SU-DHL-6 (cell line): ENCODE measurements at regions not wholly inside any gene's neighbourhood (a gene's known extent, or its start where the extent isn't known, plus 50 kb on each side); places are given as distances from the start of the nearest gene placed in this dataset.

Experiments used
- H2AFZ ChIP-seq: fragments of 200-600 bp; sonication (generic); 2 replicates; pipeline ENCODE4 v1.6.1; 2014; ENCODE audit warnings: low read depth, mild to moderate bottlenecking, moderate library complexity, mixed read lengths, antibody characterized with exemption, low read length; ENCODE audit not compliant: severe bottlenecking
- H3F3A ChIP-seq: fragments of 200-600 bp; shearing (Covaris generic); 2 replicates; pipeline ENCODE4 v1.6.0; 2016; ENCODE audit warnings: antibody characterized with exemption, mild to moderate bottlenecking; ENCODE audit not compliant: insufficient read depth
- H3K27ac ChIP-seq: fragments of 200-600 bp; sonication (generic); 2 replicates; pipeline ENCODE4 v1.5.1; 2016; ENCODE audit warnings: low read depth, mild to moderate bottlenecking, low read length, moderate library complexity, mixed read lengths
- H3K27me3 ChIP-seq: fragments of 200-600 bp; sonication (generic), shearing (Covaris generic); 2 replicates; pipeline ENCODE4 v1.6.0; 2014; ENCODE audit warnings: mild to moderate bottlenecking, low read length
- H3K36me3 ChIP-seq: fragments of 200-600 bp; sonication (generic); 2 replicates; pipeline ENCODE4 v1.6.1; 2014; ENCODE audit warnings: mild to moderate bottlenecking, low read length, mixed read lengths
- H3K4me2 ChIP-seq: fragments of 300-600, 200-600 bp; shearing (Covaris generic), sonication (generic); 2 replicates; pipeline ENCODE4 v1.6.0; 2014; ENCODE audit warnings: low read length, low read depth, mild to moderate bottlenecking; ENCODE audit not compliant: poor library complexity, severe bottlenecking
- H3K4me3 ChIP-seq: fragments of 200-600 bp; sonication (generic); 2 replicates; pipeline ENCODE4 v1.5.1; 2014; ENCODE audit warnings: antibody characterized with exemption, low read length, mild to moderate bottlenecking, mixed read lengths; ENCODE audit not compliant: insufficient read depth, poor library complexity, severe bottlenecking
- H3K79me2 ChIP-seq: fragments of 200-600 bp; sonication (generic); 2 replicates; pipeline ENCODE4 v1.6.1; 2014; ENCODE audit warnings: mild to moderate bottlenecking, low read length, moderate library complexity; ENCODE audit not compliant: insufficient read depth
- H3K9ac ChIP-seq: fragments of 200-600 bp; sonication (generic); 2 replicates; pipeline ENCODE4 v1.7.0; 2014; ENCODE audit warnings: mild to moderate bottlenecking, low read length
- H3K9me2 ChIP-seq: fragments of 200-600 bp; sonication (generic); replicated peaks from 2 replicates; pipeline ENCODE4 v1.6.1; 2014; ENCODE audit warnings: low read length; ENCODE audit not compliant: insufficient read depth
- H3K9me3 ChIP-seq: fragments of 200-600 bp; sonication (generic); 2 replicates; pipeline ENCODE4 v1.6.1; 2014; ENCODE audit warnings: low read length, mixed read lengths; ENCODE audit not compliant: insufficient read depth
- H4K20me1 ChIP-seq: fragments of 200-600 bp; sonication (generic); 2 replicates; pipeline ENCODE4 v1.6.1; 2014; ENCODE audit warnings: low read depth, mild to moderate bottlenecking, antibody characterized with exemption, low read length, moderate library complexity, mixed read lengths
- CTCF ChIP-seq: fragments of 200-600 bp; sonication (generic); IDR thresholded peaks from one replicate; pipeline ENCODE4 v1.5.1; 2017; ENCODE audit warnings: antibody characterized with exemption, mild to moderate bottlenecking, low read length, moderate library complexity; ENCODE audit not compliant: insufficient read depth, poor library complexity, severe bottlenecking
- EZH2phosphoT487 ChIP-seq: fragments of 200-600 bp; sonication (generic), shearing (Covaris generic); conservative IDR thresholded peaks from 2 replicates; pipeline ENCODE4 v1.6.1; 2018; ENCODE audit warnings: mild to moderate bottlenecking, antibody characterized with exemption, low read length, moderate library complexity, mixed read lengths

- H3K27me3 ChIP-seq, result no peaks in the 10 kb centered on the region
- H3K4me3 ChIP-seq, result no peak overlapping the region
- H3K4me2 ChIP-seq, result no peak overlapping the region
- H3K9me2 ChIP-seq, result no peaks in the 10 kb centered on the region
- H3F3A ChIP-seq, result no peaks in the 10 kb centered on the region
- no peak overlapping the region for H3K27ac ChIP-seq
- no peaks in the 10 kb centered on the region for H4K20me1 ChIP-seq
- H2AFZ ChIP-seq, result no peak overlapping the region
- TF ChIP-seq CTCF (no peak), EZH2phosphoT487 (no peak)
- no peaks in the 10 kb centered on the region for H3K79me2 ChIP-seq
- H3K9me3 ChIP-seq, result no peaks in the 10 kb centered on the region
- H3K9ac ChIP-seq, result no peak overlapping the region
- H3K36me3 ChIP-seq, result no peaks in the 10 kb centered on the region
These were observed 803.5 kb downstream of the NLGN4X start for GRCh38 chrX:5425119-5425518.

- Histone ChIP-seq H3K36me3 (no peaks in the 10 kb centered on the region), H3K9me3 (no peaks in the 10 kb centered on the region), H3K79me2 (no peaks in the 10 kb centered on the region), H3K27ac (no peak overlapping the region), H3K27me3 (no peaks in the 10 kb centered on the region), H4K20me1 (no peaks in the 10 kb centered on the region), H2AFZ (no peak overlapping the region), H3K4me3 (no peak overlapping the region), H3K9ac (no peak overlapping the region), H3F3A (no peaks in the 10 kb centered on the region), H3K9me2 (no peaks in the 10 kb centered on the region), H3K4me2 (no peak overlapping the region)
- no peak for TF ChIP-seq CTCF
- TF ChIP-seq EZH2phosphoT487, result no peak
These were observed 811.3 kb downstream of the NLGN4X start for GRCh38 chrX:5417381-5417780.

DNA sequence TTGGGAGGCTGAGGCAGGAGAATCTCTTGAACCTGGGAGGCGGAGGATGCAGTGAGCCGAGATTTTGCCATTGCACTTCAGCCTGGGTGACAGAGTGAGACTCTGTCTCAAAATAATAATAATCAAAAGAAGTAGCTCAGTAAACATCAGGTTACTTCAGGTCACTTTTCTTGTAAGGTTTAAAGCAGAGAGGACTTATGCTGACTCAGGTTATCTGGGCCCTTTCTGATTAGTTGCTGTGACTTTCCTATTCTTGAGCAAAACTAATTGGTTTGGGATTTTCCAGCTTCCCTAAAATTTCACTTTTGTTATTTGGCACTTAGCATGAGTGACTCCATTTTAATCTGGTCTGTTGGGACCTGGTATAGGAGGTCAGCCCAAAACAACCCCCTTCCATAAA lies 812.9 kb downstream of the NLGN4X start:
- Histone ChIP-seq H3K36me3 (no peaks in the 10 kb centered on the region), H3K4me2 (no peak overlapping the region), H3K27ac (no peak overlapping the region), H2AFZ (no peak overlapping the region), H3F3A (no peaks in the 10 kb centered on the region), H3K27me3 (no peaks in the 10 kb centered on the region), H3K9me3 (no peaks in the 10 kb centered on the region), H3K4me3 (no peak overlapping the region), H3K9me2 (no peaks in the 10 kb centered on the region), H3K79me2 (no peaks in the 10 kb centered on the region), H3K9ac (no peak overlapping the region), H4K20me1 (no peaks in the 10 kb centered on the region)
- TF ChIP-seq EZH2phosphoT487 (no peak), CTCF (no peak)

DNA sequence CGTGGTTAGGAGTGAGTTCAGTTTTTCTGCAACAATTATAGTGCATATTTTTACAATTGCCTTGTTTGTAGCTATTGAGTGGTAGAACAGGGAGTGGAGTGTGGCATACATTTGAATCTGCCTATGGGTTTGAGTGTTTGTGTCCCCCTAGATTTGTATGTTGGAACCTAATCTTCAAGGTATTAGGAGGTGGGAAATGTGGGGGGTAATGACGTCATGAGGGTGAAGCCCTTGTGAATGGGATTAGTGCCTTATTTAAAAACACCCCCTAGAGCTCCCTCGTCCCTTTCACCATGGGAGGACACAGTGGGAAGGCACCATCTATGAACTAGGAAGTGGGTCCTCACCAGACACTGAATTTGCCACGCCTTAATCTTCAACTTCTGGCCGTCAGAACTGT lies 819.6 kb downstream of the NLGN4X start:
- H3K79me2 ChIP-seq, result no peaks in the 10 kb centered on the region
- H3K9me3 ChIP-seq, result no peaks in the 10 kb centered on the region
- no peaks in the 10 kb centered on the region for H3K36me3 ChIP-seq
- no peak overlapping the region for H3K4me3 ChIP-seq
- H3K27me3 ChIP-seq, result no peaks in the 10 kb centered on the region
- TF ChIP-seq EZH2phosphoT487 (no peak), CTCF (no peak)
- no peak overlapping the region for H3K4me2 ChIP-seq
- H3K27ac ChIP-seq, result no peak overlapping the region
- no peak overlapping the region for H3K9ac ChIP-seq
- H3K9me2 ChIP-seq, result no peaks in the 10 kb centered on the region
- no peaks in the 10 kb centered on the region for H3F3A ChIP-seq
- no peaks in the 10 kb centered on the region for H4K20me1 ChIP-seq
- H2AFZ ChIP-seq, result no peak overlapping the region
